Endothelial cell (in vitro differentiated cells): ENCODE measurements at regions not wholly inside any gene's neighbourhood (a gene's known extent, or its start where the extent isn't known, plus 50 kb on each side); places are given as distances from the start of the nearest gene placed in this dataset.

Experiments
- DNase-seq: peaks from one replicate; pipeline ENCODE4 v3.0.0; 2021; ENCODE audit warnings: low spot score
- H3K27ac Mint-ChIP-seq: one replicate; pipeline ENCODE4 v1.8.0; 2021; ENCODE audit warnings: mixed read lengths, inconsistent platforms; ENCODE audit not compliant: unreplicated experiment
- H3K27me3 Mint-ChIP-seq: one replicate; pipeline ENCODE4 v1.8.0; 2021; ENCODE audit warnings: mild to moderate bottlenecking, moderate library complexity, mixed read lengths, inconsistent platforms; ENCODE audit not compliant: unreplicated experiment
- H3K36me3 Mint-ChIP-seq: one replicate; pipeline ENCODE4 v1.8.0; 2021; ENCODE audit warnings: mild to moderate bottlenecking, low read depth, mixed read lengths, inconsistent platforms; ENCODE audit not compliant: unreplicated experiment
- H3K4me1 Mint-ChIP-seq: one replicate; pipeline ENCODE4 v1.8.0; 2021; ENCODE audit warnings: mild to moderate bottlenecking, mixed read lengths, inconsistent platforms; ENCODE audit not compliant: unreplicated experiment
- H3K4me3 Mint-ChIP-seq: one replicate; pipeline ENCODE4 v1.8.0; 2021; ENCODE audit warnings: mild to moderate bottlenecking, mixed read lengths, inconsistent platforms; ENCODE audit not compliant: unreplicated experiment
- H3K9me3 Mint-ChIP-seq: one replicate; pipeline ENCODE4 v1.8.0; 2021; ENCODE audit warnings: mixed read lengths, inconsistent platforms; ENCODE audit not compliant: unreplicated experiment
- TF ChIP-seq, protein P1 (sequence below): fragments of 200-600 bp; sonication (generic); IDR thresholded peaks from one replicate; pipeline ENCODE4 v1.5.0; 2021; ENCODE audit warnings: antibody characterized with exemption; ENCODE audit not compliant: unreplicated experiment

- Mint-ChIP-seq H3K36me3 (no peaks in the 10 kb centered on the region), H3K4me1 (no peaks in the 10 kb centered on the region), H3K9me3 (peaks cover 8% of the 10 kb centered on the region), H3K27me3 (no peaks in the 10 kb centered on the region), H3K27ac (no peak overlapping the region), H3K4me3 (no peak overlapping the region)
- DNase-seq, result no peak
- TF ChIP-seq, protein P1, sequence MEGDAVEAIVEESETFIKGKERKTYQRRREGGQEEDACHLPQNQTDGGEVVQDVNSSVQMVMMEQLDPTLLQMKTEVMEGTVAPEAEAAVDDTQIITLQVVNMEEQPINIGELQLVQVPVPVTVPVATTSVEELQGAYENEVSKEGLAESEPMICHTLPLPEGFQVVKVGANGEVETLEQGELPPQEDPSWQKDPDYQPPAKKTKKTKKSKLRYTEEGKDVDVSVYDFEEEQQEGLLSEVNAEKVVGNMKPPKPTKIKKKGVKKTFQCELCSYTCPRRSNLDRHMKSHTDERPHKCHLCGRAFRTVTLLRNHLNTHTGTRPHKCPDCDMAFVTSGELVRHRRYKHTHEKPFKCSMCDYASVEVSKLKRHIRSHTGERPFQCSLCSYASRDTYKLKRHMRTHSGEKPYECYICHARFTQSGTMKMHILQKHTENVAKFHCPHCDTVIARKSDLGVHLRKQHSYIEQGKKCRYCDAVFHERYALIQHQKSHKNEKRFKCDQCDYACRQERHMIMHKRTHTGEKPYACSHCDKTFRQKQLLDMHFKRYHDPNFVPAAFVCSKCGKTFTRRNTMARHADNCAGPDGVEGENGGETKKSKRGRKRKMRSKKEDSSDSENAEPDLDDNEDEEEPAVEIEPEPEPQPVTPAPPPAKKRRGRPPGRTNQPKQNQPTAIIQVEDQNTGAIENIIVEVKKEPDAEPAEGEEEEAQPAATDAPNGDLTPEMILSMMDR, result no peak
Measured at GRCh38 chr7:52980129-52980528, 55.3 kb upstream of the POM121L12 start.

GRCh38 chr7:52973126-52973525 is 62.3 kb upstream of the POM121L12 start:
- TF ChIP-seq, protein P1, result no peak
- Mint-ChIP-seq H3K4me1 (no peaks in the 10 kb centered on the region), H3K4me3 (no peak overlapping the region), H3K27me3 (no peaks in the 10 kb centered on the region), H3K9me3 (no peaks in the 10 kb centered on the region), H3K27ac (no peak overlapping the region), H3K36me3 (no peaks in the 10 kb centered on the region)
- DNase-seq, result no peak

GRCh38 chr7:52962402-52963076 is 72.9 kb upstream of the POM121L12 start:
- H3K27me3 Mint-ChIP-seq, result no peaks in the 10 kb centered on the region
- H3K4me1 Mint-ChIP-seq, result no peaks in the 10 kb centered on the region
- TF ChIP-seq, protein P1, result no peak
- no peak for DNase-seq
- H3K36me3 Mint-ChIP-seq, result no peaks in the 10 kb centered on the region
- no peaks in the 10 kb centered on the region for H3K9me3 Mint-ChIP-seq
- H3K27ac Mint-ChIP-seq, result no peak overlapping the region
- H3K4me3 Mint-ChIP-seq, result no peak overlapping the region

DNA sequence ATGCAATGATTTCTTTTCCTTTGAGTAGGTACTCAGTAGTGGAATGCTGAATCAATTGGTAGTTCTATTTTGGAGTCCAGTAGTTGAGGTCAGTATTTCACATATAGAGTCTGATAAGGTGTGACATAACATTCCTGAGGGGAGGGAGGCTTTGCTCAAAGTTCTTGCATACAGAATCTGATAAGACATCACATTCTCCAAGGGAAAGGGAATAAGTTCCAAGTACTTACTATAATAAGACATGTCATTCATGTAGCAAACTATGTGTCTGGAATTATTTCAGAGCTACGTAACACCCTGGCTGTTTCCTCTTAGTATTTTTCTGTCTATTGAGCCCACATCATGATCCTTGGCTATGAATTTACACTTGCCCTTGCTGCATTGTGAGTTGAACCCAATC is 74.3 kb upstream of the POM121L12 start:
- Mint-ChIP-seq H3K4me3 (no peak overlapping the region), H3K4me1 (peaks cover 10% of the 10 kb centered on the region), H3K9me3 (no peaks in the 10 kb centered on the region), H3K27me3 (no peaks in the 10 kb centered on the region), H3K27ac (no peak overlapping the region), H3K36me3 (no peaks in the 10 kb centered on the region)
- no peak for DNase-seq
- TF ChIP-seq, protein P1, result no peak

DNA sequence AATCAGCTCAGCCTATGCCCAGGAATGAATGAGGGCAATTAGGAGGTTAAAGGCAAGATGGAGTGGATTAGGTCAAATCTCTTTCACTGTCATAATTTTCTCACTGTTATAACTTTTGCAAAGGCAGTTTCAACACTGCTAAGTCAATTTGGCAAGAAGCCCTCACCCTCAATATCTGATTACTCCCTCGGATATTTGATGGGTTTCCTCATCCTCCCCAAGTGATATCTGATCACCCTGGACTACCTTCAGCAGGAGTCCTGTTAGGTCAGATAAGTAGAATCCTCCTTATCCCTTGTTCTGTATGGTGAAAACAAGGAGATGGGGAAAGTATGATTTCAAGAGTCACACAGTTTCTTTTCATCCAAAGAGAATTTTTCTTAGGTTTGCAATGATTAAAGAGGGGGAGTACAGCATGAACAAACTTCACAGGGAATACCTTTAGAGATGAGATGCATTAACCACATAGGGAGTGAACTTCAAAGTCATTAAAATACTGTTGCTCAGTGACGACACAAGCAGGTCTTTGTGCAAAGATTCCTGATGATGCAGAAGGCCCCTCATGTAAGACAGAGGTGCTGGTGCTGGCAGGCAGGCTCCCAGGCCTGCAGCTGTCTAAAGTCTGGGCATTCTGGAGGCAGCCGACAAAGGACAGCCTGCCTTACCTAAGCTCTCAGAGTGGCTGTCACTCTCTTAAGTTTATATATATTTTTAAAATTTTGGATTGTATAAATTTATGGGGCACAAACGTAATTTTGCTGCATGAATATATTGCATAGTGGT is 75.4 kb upstream of the POM121L12 start:
- no peak for DNase-seq
- Mint-ChIP-seq H3K9me3 (no peaks in the 10 kb centered on the region), H3K4me1 (peaks cover 15% of the 10 kb centered on the region), H3K27me3 (no peaks in the 10 kb centered on the region), H3K36me3 (no peaks in the 10 kb centered on the region), H3K4me3 (no peak overlapping the region), H3K27ac (no peak overlapping the region)
- TF ChIP-seq, protein P1, result no peak
